ENCODE measurements at regions not wholly inside any gene's neighbourhood (a gene's known extent, or its start where the extent isn't known, plus 50 kb on each side); places are given as distances from the start of the nearest gene placed in this dataset.
"Not testable (repeated sequence)": the region's sequence is repeated elsewhere in the genome, so short reads cannot be mapped to it uniquely, and the experiment has no call there.

DNA sequence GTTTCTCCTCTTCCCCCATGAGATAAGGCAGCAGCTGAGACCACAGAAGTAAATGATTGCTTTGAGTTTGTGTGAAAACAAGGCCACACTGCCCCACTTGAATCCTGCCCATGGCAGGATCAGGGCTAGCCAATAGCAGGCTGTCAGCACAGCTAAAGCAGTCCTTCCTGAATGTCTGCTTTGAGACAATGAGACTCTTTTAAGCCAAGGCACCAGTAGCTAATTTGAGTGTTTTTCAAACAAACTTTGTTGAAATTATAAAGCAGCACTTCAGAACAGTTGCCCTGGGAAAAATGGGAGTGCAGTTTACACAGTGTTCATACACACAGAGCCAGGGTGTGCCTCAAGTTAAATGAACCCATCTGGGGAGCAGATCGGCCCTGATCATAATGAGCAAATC lies 103.5 kb upstream of the OR5AK2 start:
- DNase-seq (ENCODE audit: low spot score), result no peak
- intact Hi-C loops (cut with DNase I), result no loop called here

DNA sequence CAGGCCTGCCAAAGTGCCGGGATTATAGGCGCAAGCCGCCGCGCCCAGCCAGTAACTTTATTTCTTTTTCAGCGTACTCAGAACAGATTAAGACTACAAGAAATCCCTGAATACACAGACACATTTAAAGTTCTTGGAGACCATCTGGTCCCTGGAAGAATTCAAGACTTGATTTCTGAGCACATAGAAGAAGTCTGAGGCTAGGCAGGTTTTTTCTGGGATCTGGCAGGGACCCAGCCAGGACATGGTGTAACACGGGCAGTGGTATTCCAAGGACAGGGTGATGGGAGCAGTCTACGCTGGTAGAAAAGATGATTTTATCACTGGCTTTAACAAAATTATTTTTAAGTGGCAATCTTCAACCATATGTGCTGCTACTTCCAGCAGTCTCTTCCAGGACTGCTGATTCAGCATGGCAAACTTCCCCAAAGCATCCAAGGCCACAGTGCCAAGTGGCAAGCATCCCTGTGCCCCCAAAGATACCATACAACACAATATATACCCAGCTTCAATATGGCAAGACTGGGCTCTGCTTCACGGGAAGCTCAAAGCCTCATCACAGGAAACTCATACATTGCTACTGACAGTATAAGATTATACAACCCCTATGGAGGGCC lies 105.2 kb upstream of the OR5AK2 start:
- DNase-seq (ENCODE audit: low spot score), result no peak
- intact Hi-C loops (cut with DNase I), result no loop called here

DNA sequence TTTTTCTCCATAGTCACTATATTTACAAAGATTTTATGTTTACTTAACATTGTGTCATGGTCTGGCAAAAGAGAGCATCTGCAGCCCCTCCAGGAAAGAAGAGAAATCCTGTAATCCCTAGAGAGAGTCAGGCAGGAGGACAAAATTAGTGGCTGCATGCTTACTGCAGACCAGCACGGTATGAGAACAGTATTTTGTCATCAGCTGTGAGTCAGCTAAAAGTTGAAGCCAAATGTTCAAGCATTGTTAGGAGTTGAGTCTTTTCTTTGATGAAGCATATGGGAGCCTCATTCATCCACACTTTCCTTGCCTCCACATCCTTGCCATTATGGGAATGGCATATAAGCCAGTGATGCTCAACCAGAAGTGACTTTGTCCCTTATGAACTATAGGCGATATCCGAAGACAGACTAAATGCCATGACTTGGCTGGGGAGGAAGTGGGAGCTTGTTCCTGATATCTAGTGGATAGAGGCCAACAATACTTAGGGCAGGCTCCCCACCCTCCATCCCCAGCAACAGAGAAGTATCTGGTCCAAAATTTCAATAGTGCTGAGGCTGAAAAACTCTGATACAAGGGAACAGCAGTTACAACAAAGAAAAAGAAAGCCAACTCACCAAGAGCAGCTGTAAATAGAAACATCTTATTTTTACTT lies 112.0 kb upstream of the OR5AK2 start:
- DNase-seq (ENCODE audit: low spot score), result no peak
- intact Hi-C loops (cut with DNase I), result no loop called here

DNA sequence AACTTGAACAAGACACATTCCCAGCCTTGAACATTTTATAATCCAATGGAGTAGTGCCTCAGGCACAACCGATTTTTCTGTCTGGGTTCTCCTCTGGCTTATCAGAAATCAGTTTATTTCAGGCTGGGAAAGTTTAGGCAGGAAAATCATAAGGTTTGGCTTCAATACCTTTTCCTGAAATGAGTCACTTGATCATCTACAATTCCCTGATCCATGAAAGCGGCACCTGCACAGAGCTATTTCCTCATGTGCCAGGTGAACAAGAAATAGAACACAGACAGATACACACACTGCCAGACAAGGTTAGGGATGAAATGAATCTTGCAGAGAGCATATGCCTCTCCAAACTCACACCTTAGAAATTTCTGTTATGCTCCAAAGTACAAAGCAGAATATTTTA lies 106.7 kb upstream of the OR9G4 start:
- intact Hi-C loops (cut with DNase I), result no loop called here
- DNase-seq (ENCODE audit: low spot score), result no peak

DNA sequence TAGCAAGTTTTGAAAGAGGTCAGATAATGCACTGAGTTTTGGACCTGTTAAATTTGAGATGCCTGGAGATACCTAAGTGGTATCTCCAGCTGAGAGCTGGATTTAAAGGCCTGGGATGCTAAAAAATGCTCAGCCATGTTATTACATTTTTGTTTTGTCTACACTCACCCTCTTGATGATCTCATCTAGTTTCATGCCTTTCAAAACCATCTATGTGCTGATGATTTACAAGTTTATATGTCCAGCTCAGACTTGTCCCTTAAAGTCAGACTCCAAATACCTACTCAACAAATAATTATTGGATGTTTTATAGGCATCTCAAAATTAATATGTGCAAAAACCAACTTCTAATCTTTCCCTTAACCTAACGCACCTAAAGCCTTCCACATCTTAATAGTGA lies 103.6 kb upstream of the OR9G4 start:
- no peak for DNase-seq (ENCODE audit: low spot score)
- intact Hi-C loops (cut with DNase I), result no loop called here

DNA sequence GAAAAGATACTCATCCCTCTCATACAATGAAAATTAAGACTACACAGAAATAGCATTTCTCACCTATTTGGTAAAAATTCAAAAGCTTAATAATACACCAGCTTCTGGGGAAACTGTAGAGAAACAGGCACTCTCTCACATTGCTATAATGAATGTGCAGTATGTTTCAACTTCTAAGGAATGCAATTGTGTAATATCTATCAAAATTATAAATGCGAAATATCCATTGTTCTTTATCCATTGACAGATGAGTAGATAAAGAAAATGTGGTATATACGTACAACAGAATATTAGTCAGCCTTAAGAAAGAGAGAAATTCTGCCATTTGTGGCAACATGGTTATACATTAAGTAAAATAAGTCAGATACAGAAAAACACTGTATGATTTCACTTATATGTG lies 101.4 kb upstream of the OR9G4 start:
- intact Hi-C loops (cut with DNase I), result loop anchor here (10.0 kb wide), 2 partner anchors 265 to 505 kb away; no protein-coding TSS in a partner anchor

DNA sequence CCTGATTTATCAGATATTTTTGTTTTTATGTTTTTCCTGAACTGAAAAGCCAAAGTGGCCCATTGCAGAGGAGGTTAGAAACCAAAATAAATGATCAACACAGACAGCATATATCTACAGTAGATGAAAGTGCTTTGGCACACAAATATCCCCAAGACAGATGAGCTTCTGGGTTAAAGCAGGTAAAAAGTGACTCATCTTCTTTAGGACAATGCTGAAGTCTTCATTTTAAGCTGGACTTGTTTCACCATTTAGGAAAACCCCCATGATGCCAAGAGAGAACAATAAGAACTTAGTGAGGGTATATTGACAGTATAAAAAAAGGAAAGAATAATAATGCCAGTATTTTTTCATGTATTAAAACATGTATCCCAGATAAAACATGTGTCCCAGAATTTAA lies 100.8 kb upstream of the OR9G4 start:
- no peak for DNase-seq (ENCODE audit: low spot score)
- intact Hi-C loops (cut with DNase I), result loop anchor here (10.0 kb wide), 2 partner anchors 266 to 506 kb away; no protein-coding TSS in a partner anchor

More for the DNA sequence above, 101.4 kb upstream of the OR9G4 start:
- DNase-seq (ENCODE audit: low spot score), result no peak

DNA sequence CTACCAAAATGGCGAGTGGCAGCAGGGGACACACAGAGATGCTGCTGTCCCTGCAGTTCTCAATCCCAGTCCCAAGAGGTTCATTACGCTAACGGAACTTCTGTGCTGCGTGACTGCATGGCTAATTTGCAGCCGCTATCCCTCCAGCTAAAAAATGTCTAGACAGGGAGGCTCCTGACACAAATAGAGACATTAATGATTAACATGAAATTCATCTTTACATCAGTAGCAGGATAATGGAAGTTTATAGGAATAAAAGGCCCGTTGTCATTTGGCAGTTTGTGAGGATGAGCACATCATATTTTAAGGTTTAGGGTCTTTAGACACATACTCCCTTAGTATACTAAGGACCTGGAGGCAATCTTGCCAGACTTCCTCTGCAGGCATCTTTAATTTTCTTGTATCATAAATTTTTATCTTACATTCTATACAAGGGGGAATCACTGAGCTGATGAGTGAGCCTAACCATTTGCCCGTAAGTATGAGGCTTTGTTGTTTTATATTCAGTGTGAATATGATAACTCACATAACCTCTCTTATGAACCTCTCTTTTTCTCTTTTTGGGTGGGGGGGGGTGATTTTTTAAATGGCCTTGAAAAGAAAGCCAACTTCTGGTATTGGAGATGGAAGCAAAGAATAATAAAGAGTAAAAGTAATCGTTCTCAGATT lies 99.8 kb upstream of the OR9G4 start:
- intact Hi-C loops (cut with DNase I), result loop anchor here (10.0 kb wide), 2 partner anchors 267 to 507 kb away; no protein-coding TSS in a partner anchor
- DNase-seq (ENCODE audit: low spot score), result no peak

DNA sequence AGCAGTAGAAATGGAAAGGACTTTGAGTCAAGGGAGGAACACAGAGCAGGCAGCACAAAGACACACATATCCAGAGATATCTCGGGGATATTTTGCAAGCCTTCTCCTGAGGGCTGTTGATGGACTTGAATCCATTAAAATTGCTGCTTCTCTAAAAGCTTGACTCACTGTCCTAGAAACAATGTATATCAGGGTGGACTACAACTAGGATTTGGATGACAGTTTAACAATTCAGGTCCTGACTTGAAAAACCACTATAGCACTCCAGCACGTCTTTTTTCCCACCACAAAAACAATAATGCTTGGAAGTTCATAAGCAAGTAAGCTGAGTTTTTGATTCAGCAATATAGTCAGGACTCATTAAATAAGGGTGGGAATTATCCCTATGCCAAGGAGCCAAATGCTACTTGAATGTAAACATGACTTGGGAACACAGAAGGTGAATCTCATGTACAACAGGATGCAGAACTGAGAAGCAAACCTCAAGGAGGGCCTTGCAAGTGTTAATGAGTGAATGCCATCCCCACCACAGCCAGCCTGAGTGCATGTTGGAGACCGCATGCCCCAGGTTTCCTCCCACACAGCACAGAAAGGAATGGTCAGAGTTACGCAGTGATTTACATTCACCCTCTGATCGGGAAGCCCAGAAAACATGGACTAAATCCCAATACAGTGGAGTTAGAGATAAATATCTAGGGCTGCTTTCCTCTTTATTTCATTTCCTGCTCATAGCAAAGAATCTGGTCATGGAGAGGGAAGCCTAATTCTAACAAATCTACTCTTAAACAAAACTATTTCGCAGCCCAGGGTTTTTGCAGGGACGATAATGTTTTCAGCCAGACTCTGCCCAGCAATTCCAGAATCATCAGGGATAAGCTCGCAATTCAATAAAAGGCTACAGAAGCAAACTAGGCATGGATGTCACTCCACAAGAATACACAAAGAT lies 98.4 kb upstream of the OR9G4 start:
- no peak for DNase-seq (ENCODE audit: low spot score)
- intact Hi-C loops (cut with DNase I), result loop anchor here (10.0 kb wide), 2 partner anchors 268 to 508 kb away; no protein-coding TSS in a partner anchor

DNA sequence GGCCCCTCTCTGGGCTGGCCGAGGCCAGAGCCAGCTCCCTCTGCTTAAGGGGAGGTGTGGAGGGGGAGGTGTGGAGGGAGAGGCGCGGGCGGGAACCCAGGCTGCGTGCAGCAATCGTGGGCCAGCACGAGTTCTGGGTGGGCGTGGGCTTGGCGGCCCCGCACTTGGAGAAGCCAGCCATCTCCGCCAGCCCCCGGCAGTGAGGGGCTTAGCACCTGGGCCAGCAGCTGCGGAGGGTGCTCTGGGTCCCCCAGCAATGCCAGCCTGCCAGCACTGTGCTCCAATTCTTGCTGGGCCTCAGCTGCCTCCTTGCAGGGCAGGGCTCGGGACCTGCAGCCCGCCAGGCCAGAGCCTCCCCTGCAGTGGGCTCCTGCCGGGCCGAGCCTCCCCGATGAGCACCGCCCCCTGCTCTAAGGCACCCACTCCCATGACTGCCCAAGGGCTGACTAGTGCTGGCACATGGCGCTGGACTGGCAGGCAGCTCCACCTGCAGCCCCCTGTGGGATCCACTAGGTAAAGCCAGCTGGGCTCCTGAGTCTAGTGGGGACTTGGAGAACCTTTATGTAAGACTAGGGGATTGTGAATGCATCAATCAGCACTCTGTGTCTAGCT lies 96.7 kb upstream of the OR9G4 start:
- DNase-seq (ENCODE audit: low spot score), result no peak
- intact Hi-C loops (cut with DNase I), result loop anchor here (10.0 kb wide), 2 partner anchors 270 to 510 kb away; no protein-coding TSS in a partner anchor

DNA sequence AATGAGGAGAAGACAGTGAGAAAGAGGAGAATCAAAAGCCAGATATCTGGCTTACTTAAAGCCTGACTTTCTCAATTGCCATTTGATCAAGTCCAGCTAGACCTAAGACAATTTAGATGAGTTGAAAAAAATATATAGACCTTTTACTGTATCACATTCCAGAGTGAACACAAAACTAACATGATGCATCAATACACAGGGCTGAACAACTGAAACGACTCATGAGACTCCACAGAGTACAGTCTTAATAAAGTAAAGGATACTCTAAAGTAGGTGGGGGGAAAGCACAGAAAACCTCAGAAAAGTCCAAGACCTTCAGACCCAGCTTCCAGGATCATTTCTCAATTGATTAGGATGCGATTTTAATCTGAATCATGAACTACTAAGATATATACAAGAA lies 95.3 kb upstream of the OR9G4 start:
- DNase-seq (ENCODE audit: low spot score), result no peak
- intact Hi-C loops (cut with DNase I), result loop anchor here (10.0 kb wide), 2 partner anchors 271 to 511 kb away; no protein-coding TSS in a partner anchor

DNA sequence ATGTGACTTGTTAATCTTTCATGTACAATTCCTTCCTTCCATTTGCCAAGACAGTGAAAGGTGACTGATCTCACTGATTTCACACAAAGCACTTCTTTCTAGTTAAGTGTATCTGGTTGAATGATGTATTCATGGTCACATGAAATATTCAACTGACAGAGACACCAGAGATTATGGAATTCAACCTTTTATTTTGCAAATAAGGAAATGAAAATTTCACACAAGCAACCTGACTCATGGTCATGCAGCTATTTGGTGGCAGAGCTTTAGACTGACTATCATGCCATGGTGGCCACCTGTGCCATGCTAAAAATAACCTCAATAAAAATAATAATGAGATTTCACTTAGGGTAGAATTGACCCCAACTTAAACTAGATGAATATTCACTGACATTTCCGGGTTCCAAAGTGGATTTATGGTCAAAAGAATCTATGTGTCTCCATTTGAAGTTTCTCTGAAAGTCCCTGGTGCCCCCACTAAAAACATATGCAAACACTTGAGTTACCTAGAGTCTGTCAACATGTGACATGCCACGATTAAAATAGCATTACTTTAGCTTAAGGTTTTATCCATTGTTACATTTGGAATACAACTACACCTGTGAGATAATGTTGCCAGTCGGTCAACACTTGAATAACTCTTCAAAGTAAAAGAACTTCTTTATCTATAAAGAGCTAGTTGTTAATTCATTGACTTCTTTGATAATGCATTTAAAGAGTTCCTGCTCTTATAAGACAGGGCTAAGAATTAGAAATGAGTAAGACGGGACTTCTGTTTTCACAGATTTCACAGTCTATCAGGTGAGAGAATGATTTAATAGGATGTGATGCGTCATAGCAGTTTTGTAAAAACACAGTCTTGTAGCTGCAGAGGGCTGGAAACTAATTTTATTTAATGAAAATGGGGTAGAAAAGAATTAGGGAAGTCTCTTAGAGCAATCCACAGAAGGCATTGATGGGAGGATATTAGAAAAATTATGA lies 94.6 kb upstream of the OR9G4 start:
- intact Hi-C loops (cut with DNase I), result loop anchor here (10.0 kb wide), 2 partner anchors 272 to 512 kb away; no protein-coding TSS in a partner anchor
- DNase-seq (ENCODE audit: low spot score), result no peak

DNA sequence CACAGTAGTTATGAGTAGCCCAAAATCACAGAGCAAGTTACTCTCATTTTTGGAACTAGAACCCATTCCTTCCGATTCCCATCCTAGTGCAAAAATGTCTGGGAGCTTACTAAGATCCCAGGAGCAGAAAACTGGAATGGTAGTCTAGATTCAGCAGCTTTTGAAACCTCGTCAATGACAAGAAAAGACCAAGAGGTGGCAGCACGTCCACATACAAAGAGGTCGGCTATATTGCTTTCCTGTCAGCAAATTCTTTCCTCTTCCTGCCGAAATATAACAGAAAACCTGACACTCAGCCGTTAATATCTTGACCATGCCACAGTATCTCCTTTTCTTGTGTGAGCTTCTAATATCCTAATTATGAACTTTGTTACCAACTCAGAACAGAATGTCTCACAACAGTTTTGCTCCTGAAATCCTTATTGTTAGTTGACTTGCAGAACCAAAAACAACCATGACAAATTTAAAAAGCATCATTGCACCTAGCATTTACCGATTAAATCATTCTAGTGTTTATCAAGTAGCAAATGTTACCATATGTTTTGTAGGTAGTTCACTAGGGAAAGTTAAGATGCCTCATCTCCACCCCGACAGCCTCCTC lies 92.8 kb upstream of the OR9G4 start:
- DNase-seq (ENCODE audit: low spot score), result no peak
- intact Hi-C loops (cut with DNase I), result loop anchor here (1.0 to 10.0 kb wide), 3 partner anchors 273 to 513 kb away; no protein-coding TSS in a partner anchor

DNA sequence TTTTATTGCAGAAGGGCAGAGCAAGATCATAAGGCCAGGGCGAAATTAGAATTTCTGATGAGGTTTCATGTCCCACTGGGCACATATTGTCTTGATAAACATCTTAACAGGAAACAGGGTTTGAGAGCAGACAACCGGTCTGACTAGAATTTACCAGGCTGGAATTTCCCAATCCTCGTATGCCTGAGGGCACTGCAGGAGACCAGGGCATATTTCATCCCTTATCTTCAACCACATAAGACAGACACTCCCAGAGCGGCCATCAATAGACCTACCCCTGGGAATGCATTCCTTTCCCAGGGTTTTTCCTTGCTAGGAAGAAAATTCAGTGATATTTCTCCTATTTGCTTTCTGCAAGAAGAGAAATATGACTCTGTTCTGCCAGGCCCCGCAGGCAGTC lies 78.9 kb upstream of the OR9G4 start:
- DNase-seq (ENCODE audit: low spot score); intact Hi-C loops (cut with DNase I): not testable (repeated sequence)

DNA sequence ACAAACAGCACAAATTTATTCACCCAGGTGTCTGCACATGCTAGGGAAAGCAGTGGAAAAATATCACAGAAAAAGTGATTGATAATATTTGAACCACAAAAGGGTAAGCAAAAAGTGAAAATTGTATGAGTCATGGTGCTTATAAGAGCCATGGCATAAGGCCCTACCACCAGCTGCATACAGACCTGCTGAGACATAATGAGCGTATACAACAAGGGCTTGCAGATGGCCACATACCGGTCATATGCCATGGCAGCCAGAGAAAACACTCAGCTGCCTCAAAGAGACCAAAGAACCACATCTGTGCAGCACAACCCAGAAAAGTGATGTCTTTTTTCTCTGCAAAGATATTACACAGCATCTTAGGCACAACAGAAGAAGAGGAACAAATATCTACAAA lies 71.4 kb upstream of the OR9G4 start:
- DNase-seq (ENCODE audit: low spot score), result no peak
- intact Hi-C loops (cut with DNase I), result no loop called here

DNA sequence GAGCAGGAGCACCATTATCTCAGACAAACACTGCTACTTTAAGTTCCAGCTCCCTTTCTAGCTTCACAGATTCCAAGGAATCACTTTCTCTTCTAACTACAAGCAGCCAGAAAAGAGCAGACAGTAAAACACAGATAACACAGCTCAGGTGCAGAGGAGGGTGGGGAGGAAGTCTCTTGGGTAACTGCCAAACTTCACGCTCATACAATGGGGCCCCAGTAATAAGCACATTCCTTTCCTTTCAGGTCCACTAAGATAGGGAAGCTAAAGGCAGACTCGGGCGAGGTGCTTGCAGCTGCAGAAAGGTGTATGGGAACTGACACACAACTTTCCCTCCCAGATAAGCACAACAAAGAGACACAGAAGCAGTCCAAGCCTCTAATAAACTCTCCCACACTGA lies 69.2 kb upstream of the OR9G4 start:
- intact Hi-C loops (cut with DNase I), result no loop called here
- no peak for DNase-seq (ENCODE audit: low spot score)

DNA sequence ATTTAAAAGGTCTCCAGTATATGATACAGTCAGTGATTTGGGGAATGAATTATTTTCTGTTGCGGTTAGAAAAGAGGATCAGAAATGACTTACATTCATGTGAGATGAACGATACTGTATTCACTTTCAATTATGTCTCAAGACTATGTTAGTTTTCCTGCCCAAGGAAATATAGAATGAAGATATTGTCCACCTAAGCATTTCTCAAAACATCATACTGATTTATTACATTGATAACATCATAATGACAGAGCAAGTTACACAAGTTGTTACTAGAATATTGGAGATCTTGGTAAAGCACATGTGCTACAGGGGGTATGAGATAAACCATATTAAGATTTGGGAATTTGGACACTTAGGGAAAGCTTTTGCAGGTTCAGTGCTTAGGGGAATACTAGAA lies 67.8 kb upstream of the OR9G4 start:
- intact Hi-C loops (cut with DNase I), result no loop called here
- no peak for DNase-seq (ENCODE audit: low spot score)

DNA sequence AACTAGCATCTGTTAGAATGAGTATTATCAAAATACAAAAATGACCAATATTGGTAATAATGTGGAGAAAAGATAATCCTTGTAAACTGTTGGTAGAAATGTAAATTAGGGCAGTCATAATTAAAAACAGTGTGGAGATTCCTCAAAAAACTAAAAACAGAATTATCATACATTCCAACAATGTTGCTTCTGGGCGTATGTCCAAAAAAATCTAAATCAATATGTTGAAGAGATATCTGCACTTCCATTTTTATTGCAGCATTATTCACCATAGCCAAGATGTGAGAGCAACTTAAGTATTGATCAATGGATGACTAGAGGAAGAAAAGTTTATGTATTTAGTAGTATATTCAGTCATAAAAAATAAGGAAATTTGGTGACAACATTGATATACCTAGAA lies 59.8 kb upstream of the OR9G4 start:
- DNase-seq (ENCODE audit: low spot score), result no peak
- intact Hi-C loops (cut with DNase I), result no loop called here

All from cardiac septum (tissue), 1 donor.